ENCODE measurements at regions not wholly inside any gene's neighbourhood (a gene's known extent, or its start where the extent isn't known, plus 50 kb on each side); places are given as distances from the start of the nearest gene placed in this dataset.

DNA sequence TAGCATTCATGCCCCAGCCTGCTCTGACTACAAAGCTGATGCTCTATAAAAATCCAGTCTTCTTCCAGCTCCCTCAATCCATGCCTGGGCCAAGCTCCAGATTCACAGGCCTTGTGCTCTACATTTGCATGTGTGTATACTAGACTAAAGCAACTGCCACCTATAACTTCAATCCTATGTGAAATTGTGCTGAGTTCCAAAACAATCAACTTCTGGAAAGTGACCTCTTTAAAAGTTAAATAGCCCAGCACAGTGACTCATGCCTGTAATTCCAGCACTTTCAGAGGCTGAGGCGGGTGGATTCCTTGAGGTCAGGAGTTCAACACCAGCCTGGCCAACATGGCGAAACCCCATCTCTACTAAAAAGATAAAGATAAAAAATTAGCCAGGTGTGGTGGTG, 114.3 kb upstream of the ZC3H12C start:
- no peak for DNase-seq

- DNase-seq: no peak
Observed at GRCh38 chr11:109981031-109981636, 112.1 kb upstream of the ZC3H12C start.

GRCh38 chr11:109983358-109983757, 109.8 kb upstream of the ZC3H12C start:
- DNase-seq: no peak

- no peak for DNase-seq
Observed at GRCh38 chr11:109984634-109985289, 108.4 kb upstream of the ZC3H12C start.

- DNase-seq: no peak
Observed at GRCh38 chr11:109986488-109986887, 106.7 kb upstream of the ZC3H12C start.

GRCh38 chr11:109991835-109992234, 101.4 kb upstream of the ZC3H12C start:
- DNase-seq: no peak

GRCh38 chr11:109993786-109994185, 99.4 kb upstream of the ZC3H12C start:
- DNase-seq: no peak

GRCh38 chr11:109994907-109995306, 98.3 kb upstream of the ZC3H12C start:
- no peak for DNase-seq

DNA sequence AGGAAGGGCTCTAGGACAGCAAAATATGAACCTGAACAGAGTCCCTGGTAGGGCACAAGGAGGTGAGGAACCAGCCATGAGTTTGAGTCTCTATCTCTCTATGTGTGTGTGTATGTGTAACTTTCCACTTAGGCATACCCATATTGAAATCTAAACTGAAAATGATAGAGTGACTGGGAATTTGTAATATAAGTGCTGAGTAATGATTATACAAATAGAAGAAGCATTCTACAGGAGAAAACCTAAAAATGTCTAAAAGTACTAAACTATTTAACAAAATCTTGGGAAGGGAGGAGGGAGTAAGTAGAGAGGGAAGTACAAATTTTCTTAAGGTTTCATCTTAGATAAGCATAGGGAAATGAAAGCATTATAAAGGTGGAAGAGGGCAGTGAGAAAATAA, 97.1 kb upstream of the ZC3H12C start:
- DNase-seq: no peak

- no peak for DNase-seq
Observed at GRCh38 chr11:109998921-109999320, 94.3 kb upstream of the ZC3H12C start.

DNA sequence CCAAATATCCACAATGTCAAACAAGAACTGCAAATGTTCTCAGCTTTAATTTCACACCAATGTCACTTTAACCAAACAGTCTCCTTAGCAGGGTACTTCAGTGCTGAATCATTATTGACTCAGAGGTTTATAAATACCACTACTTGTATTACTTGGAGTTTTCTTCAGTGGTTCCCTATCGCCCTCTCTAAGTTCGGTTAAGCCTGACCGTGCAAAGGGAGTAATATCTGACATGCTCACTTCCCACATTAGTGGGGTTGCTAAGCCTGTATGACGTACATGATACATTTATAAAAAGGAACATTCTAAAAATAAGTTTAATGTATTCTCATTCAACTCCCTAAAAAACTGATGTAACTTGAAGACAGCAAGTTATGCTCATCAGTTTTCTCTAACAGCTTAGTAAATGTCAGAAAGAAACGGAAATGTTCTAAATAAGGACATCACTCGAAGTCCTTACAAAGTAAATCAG, 93.1 kb upstream of the ZC3H12C start:
- no peak for DNase-seq

- no peak for DNase-seq
Observed at GRCh38 chr11:110000850-110001249, 92.3 kb upstream of the ZC3H12C start.

DNA sequence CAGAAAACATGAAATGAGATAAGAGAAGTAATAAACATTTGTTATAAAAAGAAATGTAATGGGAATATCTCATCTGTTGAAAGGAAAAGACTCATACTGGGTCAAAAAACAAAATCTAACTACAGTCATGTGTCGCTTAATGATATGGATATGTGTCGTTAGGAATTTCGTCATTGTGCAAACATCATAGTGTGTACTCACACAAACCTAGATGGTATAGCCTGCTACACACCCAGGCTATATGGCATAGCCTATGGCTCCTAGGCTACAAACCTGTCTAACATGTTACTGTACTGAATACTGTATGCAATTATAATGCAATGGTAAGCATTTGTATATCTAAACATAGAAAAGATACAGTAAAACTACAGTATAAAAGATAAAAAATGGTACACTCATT, 89.8 kb upstream of the ZC3H12C start:
- no peak for DNase-seq

GRCh38 chr11:110011595-110011994, 81.6 kb upstream of the ZC3H12C start:
- no peak for DNase-seq

DNA sequence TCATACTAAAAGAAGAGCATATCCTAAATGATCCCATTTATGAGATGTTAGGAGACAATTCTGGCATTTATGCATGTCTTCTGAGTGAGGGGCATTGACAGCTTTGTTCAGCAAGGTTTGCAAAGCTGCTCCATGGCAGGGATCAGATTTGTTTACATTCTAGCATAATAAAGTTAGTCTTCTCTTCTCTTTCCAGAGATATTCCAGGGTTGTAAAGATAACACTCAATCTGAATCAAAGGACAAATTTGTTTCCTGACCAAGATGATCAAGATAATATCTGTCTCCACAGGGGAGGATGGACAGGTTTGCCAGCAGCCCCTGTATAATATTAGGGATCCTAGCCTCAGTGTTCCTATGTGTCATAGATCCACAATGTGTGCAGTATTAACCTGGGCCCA, 77.5 kb upstream of the ZC3H12C start:
- no peak for DNase-seq

DNA sequence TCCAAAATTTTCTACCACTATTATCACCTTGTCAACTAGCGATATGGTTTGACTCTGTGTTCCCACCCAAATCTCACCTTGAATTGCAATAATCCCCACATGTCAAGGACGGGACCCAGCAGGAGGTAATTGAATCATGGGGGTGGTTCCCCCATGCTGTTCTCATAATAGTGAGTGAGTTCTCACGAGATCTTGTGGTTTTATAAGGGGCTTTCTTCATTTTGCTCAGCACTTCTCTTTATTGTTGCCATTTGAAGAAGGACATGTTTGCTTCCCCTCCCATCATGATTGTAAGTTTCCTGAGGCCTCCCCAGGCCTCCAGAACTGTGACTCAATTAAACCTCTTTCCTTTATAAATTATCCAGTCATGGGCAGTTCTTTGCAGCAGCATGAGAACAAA, 73.5 kb upstream of the ZC3H12C start:
- DNase-seq: no peak

GRCh38 chr11:110022548-110022947, 70.6 kb upstream of the ZC3H12C start:
- no peak for DNase-seq

DNA sequence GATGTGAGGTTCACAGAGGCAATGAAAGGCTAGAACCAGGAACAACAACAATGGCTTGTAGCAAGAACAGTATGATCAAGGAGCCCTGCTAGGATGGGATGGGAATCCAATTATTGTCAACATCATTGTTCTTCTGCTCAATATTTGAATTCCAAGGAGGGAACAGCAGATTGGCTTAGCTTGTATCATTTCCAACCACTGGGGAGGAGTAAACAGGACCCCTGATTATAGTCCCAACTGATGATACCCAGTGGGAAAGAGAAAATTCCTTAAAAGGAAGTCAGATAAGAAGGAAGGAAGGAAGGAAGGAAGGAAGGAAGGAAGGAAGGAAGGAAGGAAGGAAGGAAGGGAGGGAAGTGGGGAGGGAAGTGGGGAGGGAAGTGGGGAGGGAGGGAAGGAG, 69.5 kb upstream of the ZC3H12C start:
- DNase-seq: no peak

- DNase-seq: no peak
Observed at GRCh38 chr11:110026858-110027626, 66.2 kb upstream of the ZC3H12C start.

DNA sequence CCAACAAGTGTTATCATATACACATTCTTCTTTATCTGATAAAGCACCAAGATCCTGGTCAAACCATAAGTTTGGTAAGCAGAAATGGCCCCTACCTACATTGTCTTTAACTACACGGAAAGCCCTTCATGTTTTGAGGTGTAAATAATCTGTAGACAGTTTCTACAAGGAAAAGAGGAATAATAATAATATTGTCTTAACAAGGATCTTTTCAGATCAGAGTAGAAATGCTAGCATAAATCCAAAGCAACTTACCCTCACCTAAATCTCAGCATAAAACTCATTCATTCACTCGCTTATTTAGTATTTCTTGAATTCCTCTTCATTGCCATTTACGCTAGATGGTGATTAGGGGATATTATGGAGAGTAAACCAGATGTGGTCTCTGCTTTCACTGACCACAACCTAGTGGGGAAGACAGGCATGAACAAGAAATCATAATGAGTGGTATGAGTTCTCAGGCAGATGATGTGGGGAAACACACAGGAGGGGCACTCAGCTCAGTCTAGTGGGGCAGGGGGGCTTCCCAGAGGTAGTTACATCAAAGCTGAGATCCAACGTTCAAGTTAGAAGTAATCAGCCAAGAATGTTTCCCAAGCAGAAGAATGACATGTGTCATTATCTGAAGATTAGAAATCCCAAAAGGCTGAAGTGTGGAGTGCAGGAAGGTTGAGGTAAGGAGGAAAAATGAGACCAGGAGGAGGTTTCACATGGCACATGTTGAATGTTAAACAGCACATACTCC, 65.4 kb upstream of the ZC3H12C start:
- DNase-seq: no peak

DNA sequence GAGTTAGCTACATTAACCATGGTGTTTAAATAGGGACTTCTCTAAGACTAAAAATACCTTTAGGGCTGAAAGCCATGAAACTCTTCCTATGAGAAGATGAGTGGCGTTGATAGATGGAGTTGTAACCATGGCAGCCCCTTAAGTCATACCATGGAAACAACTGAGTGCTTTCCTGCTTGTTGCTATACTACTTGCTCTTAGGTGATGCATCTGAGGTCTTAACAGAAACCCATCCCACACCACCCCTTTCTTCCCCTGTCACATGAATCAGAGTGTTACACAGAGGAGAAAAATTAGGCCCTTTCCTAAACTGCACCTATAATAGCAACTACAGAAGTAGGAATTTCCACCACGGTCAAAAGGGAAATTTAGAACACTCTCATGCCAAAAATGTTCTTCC, 64.3 kb upstream of the ZC3H12C start:
- DNase-seq: no peak

DNA sequence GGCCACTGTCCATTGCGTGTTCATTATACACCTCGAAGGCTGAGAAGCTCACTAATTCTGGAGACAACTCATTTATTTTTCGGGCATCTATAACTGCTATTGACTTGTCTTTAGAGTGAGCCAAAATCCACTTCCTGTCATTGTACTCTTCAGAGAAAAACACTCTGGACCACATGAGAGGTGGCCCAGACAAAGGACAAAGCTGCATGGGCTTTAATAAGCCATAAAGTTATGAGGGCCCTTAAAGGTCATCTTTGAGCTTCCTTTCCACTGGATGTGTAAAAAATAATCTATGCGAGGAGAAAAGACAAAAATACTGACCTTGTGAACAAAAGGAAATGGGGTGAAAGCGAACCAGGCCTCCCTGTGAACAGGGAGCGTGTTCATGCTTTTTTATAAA, 63.5 kb upstream of the ZC3H12C start:
- DNase-seq: no peak

DNA sequence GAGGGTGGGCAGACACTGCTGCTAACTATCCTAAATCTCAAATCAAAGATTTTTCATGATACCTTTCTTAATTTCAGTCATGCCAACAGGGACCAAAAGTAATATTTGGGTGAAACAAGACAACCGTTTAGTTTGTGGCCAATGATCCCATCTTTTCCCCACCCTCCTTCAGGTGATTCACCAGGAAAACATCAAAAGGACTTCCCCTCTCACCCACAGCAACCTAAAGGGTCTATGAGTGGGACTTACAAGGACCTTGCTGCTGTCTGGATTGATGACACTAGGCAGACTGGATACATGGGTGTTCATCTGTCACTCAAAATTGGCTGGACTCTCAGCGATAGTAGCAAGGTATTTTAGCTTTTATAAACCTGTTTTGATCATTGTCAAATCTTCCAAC, 62.0 kb upstream of the ZC3H12C start:
- no peak for DNase-seq
